Fibroblast of lung (primary cell): ENCODE measurements at regions not wholly inside any gene's neighbourhood (a gene's known extent, or its start where the extent isn't known, plus 50 kb on each side); places are given as distances from the start of the nearest gene placed in this dataset.

Experiments
- CTCF ChIP-seq, 2 donors: IDR thresholded peaks in 1 of 2; conservative IDR thresholded peaks in 1 of 2; 1 replicate in 1 of 2; 2 replicates in 1 of 2; pipeline ENCODE4 v1.5.1; 2011 to 2012; ENCODE audit warnings: low read length in 2 of 2, control low read depth in 1 of 2, inconsistent platforms in 1 of 2, low read depth in 1 of 2, mild to moderate bottlenecking in 1 of 2
- EZH2 ChIP-seq: IDR thresholded peaks from 2 replicates; pipeline ENCODE4 v1.5.1; 2012; ENCODE audit warnings: low read length, control low read depth, mild to moderate bottlenecking; ENCODE audit errors: missing control alignments

GRCh38 chr18:22585333-22585732, 167.6 kb upstream of the CTAGE1 start:
- TF ChIP-seq EZH2: no peak
- no peak for TF ChIP-seq CTCF (conservative IDR thresholded peaks at IDR 0.05 in 1 of 2, IDR thresholded peaks at IDR 0.05 in 1 of 2; ENCODE audit: low read depth in 1 of 2, low read length in 2 of 2)
